Right lobe of liver (tissue), 6 donors: ENCODE measurements at regions not wholly inside any gene's neighbourhood (a gene's known extent, or its start where the extent isn't known, plus 50 kb on each side); places are given as distances from the start of the nearest gene placed in this dataset.

Experiments
- ATAC-seq, 4 donors: fragments of 200-7000 bp; cut with Tn5 transposase; one replicate each; pipeline ENCODE4 v1.9.1; 2020; ENCODE audit warnings: mild to moderate bottlenecking in 4 of 4, moderate library complexity in 4 of 4
- DNase-seq, 3 donors: peaks; one replicate each; pipeline ENCODE4 v3.0.0-alpha.2; 2020
- H3K27ac ChIP-seq, 3 donors: fragments of 200-600 bp; one replicate each; pipeline ENCODE4 v1.8.0; 2022
- H3K27me3 ChIP-seq, 2 donors: fragments of 200-600 bp; one replicate each; pipeline ENCODE4 v1.8.0; 2022
- H3K36me3 ChIP-seq, 4 donors: fragments of 200-600 bp; sonication (generic) in 1 of 4; one replicate each; pipeline versions ENCODE4 v1.5.1 to v1.8.0; 2017 to 2022; ENCODE audit warnings: control low read depth in 1 of 4
- H3K4me1 ChIP-seq, 4 donors: fragments of 200-600 bp; sonication (generic) in 1 of 4; one replicate each; pipeline versions ENCODE4 v1.5.1 to v1.8.0; 2017 to 2022; ENCODE audit warnings: control low read depth in 1 of 4
- H3K4me3 ChIP-seq, 3 donors: fragments of 200-600 bp; one replicate each; pipeline ENCODE4 v1.8.0; 2022
- H3K9me3 ChIP-seq, 4 donors: fragments of 200-600 bp; sonication (generic) in 1 of 4; one replicate each; pipeline versions ENCODE4 v1.5.1 to v1.8.0; 2017 to 2022; ENCODE audit warnings: control low read depth in 1 of 4
- CTCF ChIP-seq, 4 donors: fragments of 200-600 bp in 3 of 4; fragments of 450-650 bp in 1 of 4; IDR thresholded peaks; one replicate each; pipeline versions ENCODE4 v1.5.1 to v1.8.0; 2016 to 2022; ENCODE audit warnings: antibody characterized with exemption in 4 of 4, mild to moderate bottlenecking in 2 of 4
- POLR2A ChIP-seq: fragments of 450-650 bp; IDR thresholded peaks from one replicate; pipeline ENCODE4 v1.6.1; 2017; ENCODE audit warnings: antibody characterized with exemption, mild to moderate bottlenecking
- WGBS: methylation state at CpG from one replicate; pipeline ENCODE4 v1.1.6; 2018; ENCODE audit warnings: low coverage, low lambda C conversion rate; ENCODE audit not compliant: insufficient coverage; ENCODE audit errors: missing lambda C conversion rate; 5-methylcytosine and 5-hydroxymethylcytosine counted together
- intact Hi-C, 2 donors: fragments of 100-400 bp; cut with DNase I; formaldehyde crosslinking; loops; one replicate each; pipeline versions ENCODE4 v1.11.2 to v1.14.1; 2022
- donor health status: DM: no; HTN: yes; CAD: no.
- donor health status: DM: no; HTN: no; CAD: no.
- donor health status: DM: no; HTN: no; CAD: no.
- donor health status: DM: no; HTN: yes; CAD: no.
- donor health status: DM: no; HTN: yes; CAD: no.

DNA sequence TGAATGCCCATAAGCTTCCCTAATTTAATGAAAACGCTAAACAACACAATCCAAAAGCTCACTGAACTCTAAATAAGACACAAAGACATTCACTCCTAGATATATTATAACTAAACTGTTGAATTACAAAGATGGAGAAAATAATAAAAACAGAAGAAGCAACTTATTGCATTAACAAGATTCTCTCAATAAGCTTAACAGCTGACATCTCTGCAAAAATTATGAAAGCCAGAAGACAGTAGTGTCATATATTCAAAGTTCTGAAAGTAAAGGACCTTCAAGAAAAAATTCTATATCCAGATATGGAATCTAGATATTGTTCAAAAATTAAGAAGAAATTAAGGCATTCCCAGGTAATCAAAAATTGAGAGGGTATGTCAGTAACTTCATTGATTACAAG, 957.8 kb upstream of the TYRP1 start:
- H3K27me3 ChIP-seq: no peaks in the 10 kb centered on the region
- no peaks in the 10 kb centered on the region for H3K36me3 ChIP-seq
- H3K9me3 ChIP-seq: no peaks in the 10 kb centered on the region
- TF ChIP-seq CTCF (IDR thresholded peaks at IDR 0.05) (no peak), POLR2A (no peak)
- no peak overlapping the region for H3K4me3 ChIP-seq
- WGBS: 40% methylated on average over 1 of the region's 1 CpG
- ATAC-seq (no peak), DNase-seq (no peak)
- H3K27ac ChIP-seq: no peak overlapping the region
- H3K4me1 ChIP-seq: no peaks in the 10 kb centered on the region
- intact Hi-C loops: no loop called here

- Histone ChIP-seq H3K27me3 (no peaks in the 10 kb centered on the region), H3K36me3 (no peaks in the 10 kb centered on the region), H3K9me3 (no peaks in the 10 kb centered on the region), H3K4me1 (peaks cover 0 to 2% (median 0%) of the 10 kb centered on the region in 4 donors), H3K4me3 (no peak overlapping the region), H3K27ac (no peak overlapping the region)
- no peak for ATAC-seq
- 38% methylated on average over 1 of the region's 1 CpG for WGBS
- DNase-seq: no peak
- intact Hi-C loops: no loop called here
- TF ChIP-seq CTCF (IDR thresholded peaks at IDR 0.05) (no peak), POLR2A (no peak)
Observed at GRCh38 chr9:11742471-11742870, 950.7 kb upstream of the TYRP1 start.

- Histone ChIP-seq H3K27me3 (no peaks in the 10 kb centered on the region), H3K9me3 (no peaks in the 10 kb centered on the region), H3K4me1 (peaks cover 0 to 2% (median 0%) of the 10 kb centered on the region in 4 donors), H3K36me3 (no peaks in the 10 kb centered on the region), H3K27ac (no peak overlapping the region), H3K4me3 (no peak overlapping the region)
- no peak for ATAC-seq
- WGBS: 52% methylated on average over 2 of the region's 2 CpGs
- no peak for DNase-seq
- TF ChIP-seq POLR2A (no peak), CTCF (IDR thresholded peaks at IDR 0.05) (no peak)
- intact Hi-C loops: no loop called here
Observed at GRCh38 chr9:11743356-11743755, 949.8 kb upstream of the TYRP1 start.

GRCh38 chr9:11749396-11749795, 943.8 kb upstream of the TYRP1 start:
- Histone ChIP-seq H3K9me3 (no peaks in the 10 kb centered on the region), H3K27ac (no peak overlapping the region), H3K4me1 (peaks cover 0 to 2% (median 0%) of the 10 kb centered on the region in 4 donors), H3K36me3 (no peaks in the 10 kb centered on the region), H3K4me3 (no peak overlapping the region), H3K27me3 (no peaks in the 10 kb centered on the region)
- ATAC-seq (no peak), DNase-seq (no peak)
- TF ChIP-seq POLR2A (no peak), CTCF (IDR thresholded peaks at IDR 0.05) (no peak)
- 21% methylated on average over 2 of the region's 2 CpGs for WGBS
- intact Hi-C loops: no loop called here

GRCh38 chr9:11755951-11756350, 937.2 kb upstream of the TYRP1 start:
- intact Hi-C loops: no loop called here
- Histone ChIP-seq H3K27ac (no peak overlapping the region), H3K27me3 (no peaks in the 10 kb centered on the region), H3K9me3 (no peaks in the 10 kb centered on the region), H3K4me1 (no peaks in the 10 kb centered on the region), H3K36me3 (no peaks in the 10 kb centered on the region), H3K4me3 (no peak overlapping the region)
- ATAC-seq (no peak), DNase-seq (no peak)
- no peak for TF ChIP-seq CTCF (IDR thresholded peaks at IDR 0.05)
- TF ChIP-seq POLR2A: no peak
